H1 (cell line): ENCODE measurements at regions not wholly inside any gene's neighbourhood (a gene's known extent, or its start where the extent isn't known, plus 50 kb on each side); places are given as distances from the start of the nearest gene placed in this dataset.

ENCODE experiments used
- CTCF ChIA-PET: fragments of 300-600 bp; sonication (Branson Sonifier 250); formaldehyde crosslinking; loops from one replicate; lab custom pipeline; 2021; ENCODE audit not compliant: partially characterized antibody; lab: Charles Lee
- POLR2A ChIA-PET: fragments of 300-600 bp; sonication (Branson Sonifier 250); formaldehyde crosslinking; loops from one replicate; lab custom pipeline; 2021; ENCODE audit warnings: inconsistent platforms; ENCODE audit not compliant: partially characterized antibody; lab: Charles Lee
- DNase-seq, 2 experiments: peaks; one replicate each; pipeline versions ENCODE4 v3.0.0 to v3.0.0-alpha.2; 2010 to 2022; ENCODE audit warnings: low spot score in 2 of 2, low read depth in 1 of 2, mixed read lengths in 1 of 2
- FAIRE-seq: peaks from 2 replicates; lab custom pipeline; 2011; peaks lifted over from hg19 to GRCh38; lab: Jason Lieb, UNC
- H2AFZ ChIP-seq: 2 replicates; pipeline ENCODE4 v1.8.1; 2012; ENCODE audit warnings: low read length, inconsistent platforms
- H2AK5ac ChIP-seq: 2 replicates; pipeline ENCODE4 v1.6.1; 2013; ENCODE audit warnings: low read depth, low read length
- H2BK120ac ChIP-seq: replicated peaks from 2 replicates; pipeline ENCODE3; 2013; ENCODE audit warnings: low read depth, low read length, inconsistent platforms
- H2BK12ac ChIP-seq: 2 replicates; pipeline ENCODE4 v1.6.1; 2013; ENCODE audit warnings: low read depth, low read length
- H2BK15ac ChIP-seq: 2 replicates; pipeline ENCODE4 v1.6.1; 2013; ENCODE audit warnings: low read length
- H2BK20ac ChIP-seq: 2 replicates; pipeline ENCODE4 v1.6.1; 2013; ENCODE audit warnings: low read length
- H2BK5ac ChIP-seq: 2 replicates; pipeline ENCODE4 v1.6.1; 2013; ENCODE audit warnings: low read depth, low read length
- H3K14ac ChIP-seq: 2 replicates; pipeline ENCODE4 v1.6.1; 2013; ENCODE audit warnings: inconsistent platforms; ENCODE audit not compliant: insufficient read length
- H3K18ac ChIP-seq: 2 replicates; pipeline ENCODE4 v1.6.1; 2013; ENCODE audit warnings: low read length; ENCODE audit errors: extremely low read depth
- H3K23ac ChIP-seq: 2 replicates; pipeline ENCODE4 v1.6.1; 2013; ENCODE audit warnings: inconsistent platforms; ENCODE audit not compliant: insufficient read length
- H3K23me2 ChIP-seq: 2 replicates; pipeline ENCODE4 v1.6.1; 2013; ENCODE audit warnings: low read depth, low read length
- H3K27ac ChIP-seq: 2 replicates; pipeline ENCODE4 v1.6.1; 2011; ENCODE audit warnings: low read depth, low read length, inconsistent platforms
- H3K27me3 ChIP-seq, 4 experiments: replicated peaks in 1 of 4; 1 replicate in 1 of 4; 2 replicates in 3 of 4; pipeline versions ENCODE4 v1.6.1 to v1.8.1; 2011 to 2013; ENCODE audit warnings: low read length in 3 of 4, mild to moderate bottlenecking in 3 of 4, inconsistent platforms in 2 of 4, mixed read lengths in 2 of 4, moderate library complexity in 1 of 4; ENCODE audit not compliant: control insufficient read depth in 3 of 4, insufficient read depth in 3 of 4; ENCODE audit errors: extremely low read depth in 1 of 4
- H3K36me3 ChIP-seq, 4 experiments: 2 replicates each; pipeline versions ENCODE4 v1.6.1 to v1.8.1; 2011 to 2013; ENCODE audit warnings: mild to moderate bottlenecking in 4 of 4, low read length in 3 of 4, moderate library complexity in 2 of 4, control low read depth in 1 of 4, inconsistent platforms in 1 of 4; ENCODE audit not compliant: insufficient read depth in 4 of 4, control insufficient read depth in 2 of 4
- H3K4ac ChIP-seq: replicated peaks from 2 replicates; pipeline ENCODE3; 2013; ENCODE audit warnings: low read length, low read depth, mixed read lengths, inconsistent platforms; ENCODE audit not compliant: insufficient read length
- H3K4me1 ChIP-seq, 4 experiments: replicated peaks in 1 of 4; 1 replicate in 1 of 4; 2 replicates in 3 of 4; pipeline versions ENCODE4 v1.6.1 to v1.8.1; 2011 to 2013; ENCODE audit warnings: low read length in 3 of 4, inconsistent platforms in 2 of 4, mixed read lengths in 1 of 4; ENCODE audit not compliant: insufficient read depth in 4 of 4, control insufficient read depth in 3 of 4
- H3K4me2 ChIP-seq, 2 experiments: 2 replicates each; pipeline versions ENCODE4 v1.6.1 to v1.8.1; 2011 to 2013; ENCODE audit warnings: low read depth in 2 of 2, low read length in 2 of 2, control low read depth in 1 of 2, inconsistent platforms in 1 of 2, mild to moderate bottlenecking in 1 of 2; ENCODE audit not compliant: insufficient read depth in 1 of 2
- H3K4me3 ChIP-seq, 4 experiments: fragments of 200-600, 300-600 bp in 1 of 4; sonication (generic), shearing (Covaris generic), sonication (Bioruptor Twin) in 1 of 4; 2 replicates each; pipeline versions ENCODE4 v1.5.1 to v1.8.1; 2011 to 2016; ENCODE audit warnings: low read length in 4 of 4, low read depth in 3 of 4, control low read depth in 2 of 4, inconsistent platforms in 2 of 4, mild to moderate bottlenecking in 2 of 4, mixed read lengths in 1 of 4, moderate library complexity in 1 of 4; ENCODE audit not compliant: insufficient read depth in 2 of 4; ENCODE audit errors: extremely low read depth in 1 of 4
- H3K56ac ChIP-seq: replicated peaks from 2 replicates; pipeline ENCODE3; 2013; ENCODE audit warnings: low read depth, mild to moderate bottlenecking, mixed read lengths, low read length, inconsistent platforms; ENCODE audit not compliant: insufficient read length
- H3K79me1 ChIP-seq: 2 replicates; pipeline ENCODE4 v1.6.1; 2013; ENCODE audit warnings: low read depth, low read length, control low read depth
- H3K79me2 ChIP-seq, 2 experiments: 2 replicates each; pipeline versions ENCODE4 v1.6.1 to v1.8.1; 2012 to 2013; ENCODE audit warnings: low read length in 2 of 2, mild to moderate bottlenecking in 2 of 2, inconsistent platforms in 1 of 2; ENCODE audit not compliant: insufficient read depth in 2 of 2, control insufficient read depth in 1 of 2
- H3K9ac ChIP-seq, 4 experiments: replicated peaks in 1 of 4; 1 replicate in 1 of 4; 2 replicates in 3 of 4; pipeline versions ENCODE4 v1.6.1 to v1.8.1; 2011 to 2013; ENCODE audit warnings: low read depth in 3 of 4, low read length in 3 of 4, control low read depth in 2 of 4, mild to moderate bottlenecking in 2 of 4, moderate library complexity in 2 of 4, inconsistent platforms in 1 of 4; ENCODE audit errors: extremely low read depth in 1 of 4
- H3K9me3 ChIP-seq, 2 experiments: 2 replicates each; pipeline versions ENCODE4 v1.6.1 to v1.8.1; 2012 to 2013; ENCODE audit warnings: mild to moderate bottlenecking in 2 of 2, moderate library complexity in 2 of 2, control low read depth in 1 of 2, inconsistent platforms in 1 of 2, low read depth in 1 of 2, low read length in 1 of 2, mixed read lengths in 1 of 2; ENCODE audit not compliant: insufficient read depth in 2 of 2
- H4K20me1 ChIP-seq, 2 experiments: replicated peaks in 1 of 2; 2 replicates each; pipeline versions ENCODE3 to v1.8.1; 2011 to 2013; ENCODE audit warnings: inconsistent platforms in 2 of 2, low read length in 2 of 2, mild to moderate bottlenecking in 1 of 2; ENCODE audit not compliant: insufficient read depth in 2 of 2, control insufficient read depth in 1 of 2
- H4K5ac ChIP-seq: 2 replicates; pipeline ENCODE4 v1.6.1; 2013; ENCODE audit warnings: low read length, low read depth, mixed read lengths, inconsistent platforms; ENCODE audit not compliant: insufficient read length
- H4K8ac ChIP-seq: 2 replicates; pipeline ENCODE4 v1.8.0; 2013; ENCODE audit warnings: mild to moderate bottlenecking, moderate library complexity, low read length, inconsistent platforms; ENCODE audit not compliant: insufficient read depth; ENCODE audit errors: extremely low read depth
- H4K91ac ChIP-seq: replicated peaks from 2 replicates; pipeline ENCODE3; 2013; ENCODE audit warnings: low read length, mixed read lengths, inconsistent platforms; ENCODE audit not compliant: insufficient read length
- BCL11A ChIP-seq, 2 experiments: IDR thresholded peaks; one replicate each; pipeline ENCODE4 v1.6.1; 2011; ENCODE audit warnings: low read depth in 2 of 2, low read length in 2 of 2, mild to moderate bottlenecking in 2 of 2
- E2F6 ChIP-seq: IDR thresholded peaks from 2 replicates; pipeline ENCODE4 v1.6.1; 2012; ENCODE audit warnings: inconsistent platforms
- GABPA ChIP-seq: IDR thresholded peaks from 2 replicates; pipeline ENCODE4 v1.6.1; 2011; ENCODE audit warnings: mild to moderate bottlenecking, low read length, moderate library complexity, borderline replicate concordance; ENCODE audit not compliant: insufficient read depth
- MAX ChIP-seq: IDR thresholded peaks from 2 replicates; pipeline ENCODE4 v1.6.1; 2012; ENCODE audit warnings: inconsistent platforms
- WGBS, 2 experiments: shearing (Covaris generic) in 1 of 2; methylation state at CpG; one replicate each; pipeline versions ENCODE4 v1.1.6 to v1.1.7; 2013 to 2015; ENCODE audit warnings: low lambda C conversion rate in 2 of 2, mixed read lengths in 2 of 2, inconsistent platforms in 1 of 2, low coverage in 1 of 2, missing lambda C conversion rate in 1 of 2; ENCODE audit not compliant: insufficient replicate concordance in 2 of 2, insufficient coverage in 1 of 2, insufficient read length in 1 of 2; ENCODE audit errors: extremely low coverage in 1 of 2, missing lambda C conversion rate in 1 of 2; 5-methylcytosine and 5-hydroxymethylcytosine counted together

GRCh38 chr10:78937393-78937792 is 131.4 kb upstream of the ZMIZ1 start:
- Histone ChIP-seq H3K14ac (no peak overlapping the region), H3K36me3 (no peaks in the 10 kb centered on the region), H3K27me3 (peaks cover 0 to 3% (median 0%) of the 10 kb centered on the region in 4 experiments; a peak in 2 of 7 replicates), H3K56ac (no peak overlapping the region), H3K23ac (no peak overlapping the region)
- WGBS, 2 experiments = 91% methylated on average over 5 of the region's 5 CpGs; no CpG with 5 or more reads in 1 of the 2 experiments
- POLR2A ChIA-PET = no interaction called here
- TF ChIP-seq BCL11A (IDR thresholded peaks at IDR 0.05; ENCODE audit: low read depth in 2 of 2, low read length in 2 of 2) (no peak), GABPA (no peak), E2F6 (no peak), MAX (no peak)
- TF ChIP-seq, all 59 proteins: peak for 0
- Histone ChIP-seq H3K18ac (no peak overlapping the region), H3K79me2 (no peaks in the 10 kb centered on the region), H2BK120ac (no peak overlapping the region), H3K4me3 (no peak overlapping the region), H3K79me1 (no peaks in the 10 kb centered on the region), H3K23me2 (peaks cover 2% of the 10 kb centered on the region; the same call in 1 of the 2 replicates), H2AK5ac (peak overlapping the region; percentile 5; the same call in 1 of the 2 replicates), H2BK5ac (no peak overlapping the region; the same call in 1 of the 2 replicates), H2BK15ac (no peak overlapping the region), H4K8ac (no peak overlapping the region), H4K5ac (no peak overlapping the region), H3K9ac (no peak overlapping the region), H2BK20ac (no peak overlapping the region), H4K91ac (no peak overlapping the region), H3K27ac (no peak overlapping the region), H3K4me2 (no peak overlapping the region), H3K9me3 (peaks cover under 1 to 1% of the 10 kb centered on the region in 2 experiments; a peak in 1 of 4 replicates), H2AFZ (no peak overlapping the region), H3K4me1 (peaks cover 0 to 12% (median 5%) of the 10 kb centered on the region in 4 experiments; a peak in 4 of 7 replicates), H2BK12ac (0 out of 2 replicates have a peak overlapping the region, but pooled peaks have one; percentile 29), H4K20me1 (no peaks in the 10 kb centered on the region), H3K4ac (no peak overlapping the region)
- no peak for FAIRE-seq
- CTCF ChIA-PET = interaction anchor here (1.4 kb wide), 1 partner anchor 10 kb away, joined by 5 read pairs; no protein-coding TSS in a partner anchor
- DNase-seq = no peak
